ENCODE measurements at regions not wholly inside any gene's neighbourhood (a gene's known extent, or its start where the extent isn't known, plus 50 kb on each side); places are given as distances from the start of the nearest gene placed in this dataset.
"Not testable (repeated sequence)": the region's sequence is repeated elsewhere in the genome, so short reads cannot be mapped to it uniquely, and the experiment has no call there.

DNA sequence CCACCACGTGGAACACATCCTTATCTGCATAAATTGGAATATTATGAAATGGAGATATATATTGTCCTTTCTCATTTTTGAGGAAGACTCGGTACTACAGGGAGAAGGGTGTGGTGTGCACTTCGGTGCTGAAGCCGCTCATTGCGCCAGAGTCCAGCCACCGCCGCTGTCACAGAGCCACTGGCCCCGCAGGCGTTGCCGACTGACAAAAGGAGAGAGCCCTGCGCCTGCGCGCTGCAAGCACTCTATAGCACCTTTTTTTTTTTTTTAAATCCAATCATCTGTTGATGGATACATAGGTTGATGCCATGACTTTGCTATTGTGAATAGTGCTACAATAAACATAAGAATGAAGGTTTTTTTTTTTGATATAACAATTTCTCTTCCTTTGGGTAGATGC, 130.0 kb upstream of the TBC1D5 start:
- intact Hi-C loops (cut with DNase I; ENCODE audit: low total_unique reads) = no loop called here
- 94 to 97% (median 95%) methylated on average over 13 of the region's 13 CpGs for WGBS, 5 donors
- no peak overlapping the region for H3K27ac ChIP-seq
- H3K36me3 ChIP-seq = no peaks in the 10 kb centered on the region
- no peak for DNase-seq
- TF ChIP-seq POLR2AphosphoS5 (IDR thresholded peaks at IDR 0.05) = no peak
- TF ChIP-seq CTCF (IDR thresholded peaks at IDR 0.05 in 8 of 11, conservative IDR thresholded peaks at IDR 0.05 in 3 of 11) = no peak
- TF ChIP-seq POLR2A (IDR thresholded peaks at IDR 0.05) = no peak
- H3K4me1 ChIP-seq = no peaks in the 10 kb centered on the region
- H3K27me3 ChIP-seq (replicated peaks in 1 of 7) = no peaks in the 10 kb centered on the region
- H3K9me3 ChIP-seq = no peaks in the 10 kb centered on the region
- no peak overlapping the region for H3K4me3 ChIP-seq

GRCh38 chr3:17865631-17866030, 123.2 kb upstream of the TBC1D5 start:
- WGBS, 5 donors = 73 to 89% (median 80%) methylated on average over 3 of the region's 3 CpGs
- DNase-seq = no peak
- TF ChIP-seq CTCF (IDR thresholded peaks at IDR 0.05 in 8 of 11, conservative IDR thresholded peaks at IDR 0.05 in 3 of 11) (no peak), POLR2AphosphoS5 (IDR thresholded peaks at IDR 0.05) (no peak), POLR2A (IDR thresholded peaks at IDR 0.05) (no peak)
- Histone ChIP-seq H3K4me1 (no peaks in the 10 kb centered on the region), H3K27ac (no peak overlapping the region), H3K27me3 (replicated peaks in 1 of 7) (no peaks in the 10 kb centered on the region), H3K4me3 (no peak overlapping the region), H3K36me3 (no peaks in the 10 kb centered on the region), H3K9me3 (no peaks in the 10 kb centered on the region)
- intact Hi-C loops (cut with DNase I; ENCODE audit: low total_unique reads) = no loop called here

GRCh38 chr3:17861476-17861875, 119.0 kb upstream of the TBC1D5 start:
- no peak for TF ChIP-seq CTCF (IDR thresholded peaks at IDR 0.05 in 8 of 11, conservative IDR thresholded peaks at IDR 0.05 in 3 of 11)
- TF ChIP-seq POLR2A (IDR thresholded peaks at IDR 0.05) = no peak
- TF ChIP-seq POLR2AphosphoS5 (IDR thresholded peaks at IDR 0.05) = no peak
- 79 to 90% (median 84%) methylated on average over 2 of the region's 2 CpGs for WGBS, 5 donors
- H3K36me3 ChIP-seq = no peaks in the 10 kb centered on the region
- H3K4me1 ChIP-seq = no peaks in the 10 kb centered on the region
- intact Hi-C loops (cut with DNase I; ENCODE audit: low total_unique reads) = no loop called here
- no peak overlapping the region for H3K27ac ChIP-seq
- H3K4me3 ChIP-seq = no peak overlapping the region
- no peak for DNase-seq
- H3K27me3 ChIP-seq (replicated peaks in 1 of 7) = no peaks in the 10 kb centered on the region
- no peaks in the 10 kb centered on the region for H3K9me3 ChIP-seq

DNA sequence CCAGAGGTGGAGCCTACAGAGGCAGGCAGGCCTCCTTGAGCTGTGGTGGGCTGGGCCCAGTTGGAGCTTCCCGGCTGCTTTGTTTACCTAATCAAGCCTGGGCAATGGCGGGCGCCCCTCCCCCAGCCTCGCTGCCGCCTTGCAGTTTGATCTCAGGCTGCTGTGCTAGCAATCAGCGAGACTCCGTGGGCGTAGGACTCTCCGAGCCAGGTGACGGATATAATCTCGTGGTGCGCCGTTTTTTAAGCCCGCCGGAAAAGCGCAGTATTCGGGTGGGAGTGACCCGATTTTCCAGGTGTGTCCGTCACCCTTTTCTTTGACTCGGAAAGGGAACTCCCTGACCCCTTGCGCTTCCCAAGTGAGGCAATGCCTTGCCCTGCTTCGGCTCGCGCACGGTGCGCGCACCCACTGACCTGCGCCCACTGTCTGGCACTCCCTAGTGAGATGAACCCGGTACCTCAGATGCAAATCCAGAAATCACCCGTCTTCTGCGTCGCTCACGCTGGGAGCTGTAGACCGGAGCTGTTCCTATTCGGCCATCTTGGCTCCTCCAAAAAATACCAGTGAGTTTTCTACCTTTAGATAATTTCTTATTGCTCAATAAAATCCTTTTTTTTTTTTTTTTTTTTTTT, 118.5 kb upstream of the TBC1D5 start:
- 93 to 97% (median 93%) methylated on average over 32 to 35 of the region's 35 CpGs for WGBS, 5 donors
- H3K4me1 ChIP-seq = not testable (repeated sequence)

DNA sequence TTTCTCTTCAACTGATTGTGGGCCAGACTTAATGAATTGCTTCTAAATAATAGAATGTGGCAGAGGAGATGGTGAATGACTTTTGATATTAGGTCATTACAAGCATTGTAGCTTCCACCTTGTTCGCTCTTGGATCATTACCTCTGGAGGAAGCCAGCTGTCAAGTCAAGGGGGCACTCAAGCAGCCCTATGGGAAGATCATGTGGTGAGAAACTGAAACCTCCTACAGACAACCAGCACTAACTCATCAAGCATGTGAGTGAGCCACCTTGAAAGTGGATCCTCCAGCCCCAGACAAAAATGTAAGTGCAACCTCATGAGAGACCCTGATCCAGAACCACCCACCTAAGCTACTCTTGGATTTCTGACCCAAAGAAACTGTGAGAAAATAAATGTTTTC, 109.8 kb upstream of the TBC1D5 start:
- no peak overlapping the region for H3K27ac ChIP-seq
- no peaks in the 10 kb centered on the region for H3K36me3 ChIP-seq
- intact Hi-C loops (cut with DNase I; ENCODE audit: low total_unique reads) = no loop called here
- H3K4me1 ChIP-seq = no peaks in the 10 kb centered on the region
- TF ChIP-seq CTCF (IDR thresholded peaks at IDR 0.05 in 8 of 11, conservative IDR thresholded peaks at IDR 0.05 in 3 of 11) = no peak
- no peak for TF ChIP-seq POLR2A (IDR thresholded peaks at IDR 0.05)
- H3K27me3 ChIP-seq (replicated peaks in 1 of 7) = no peaks in the 10 kb centered on the region
- H3K4me3 ChIP-seq = no peak overlapping the region
- peaks cover 0 to 5% (median 0%) of the 10 kb centered on the region in 8 donors for H3K9me3 ChIP-seq
- DNase-seq = no peak
- 76 to 90% (median 79%) methylated on average over 1 of the region's 1 CpG for WGBS, 5 donors

More for the DNA sequence above, 118.5 kb upstream of the TBC1D5 start:
- H3K4me3 ChIP-seq; H3K27me3 ChIP-seq (replicated peaks in 1 of 7); H3K27ac ChIP-seq; H3K36me3 ChIP-seq; DNase-seq; H3K9me3 ChIP-seq; intact Hi-C loops (cut with DNase I; ENCODE audit: low total_unique reads): not testable (repeated sequence)
